Germinal center (tissue), 1 donor: ENCODE measurements at regions not wholly inside any gene's neighbourhood (a gene's known extent, or its start where the extent isn't known, plus 50 kb on each side); places are given as distances from the start of the nearest gene placed in this dataset.

ENCODE experiments used
- DNase-seq: peaks from one replicate; pipeline ENCODE4 v3.0.0; 2012; ENCODE audit warnings: mixed read lengths, low spot score

- no peak for DNase-seq
Measured at GRCh38 chr9:630817-631216, 210.7 kb upstream of the DMRT1 start.

DNA sequence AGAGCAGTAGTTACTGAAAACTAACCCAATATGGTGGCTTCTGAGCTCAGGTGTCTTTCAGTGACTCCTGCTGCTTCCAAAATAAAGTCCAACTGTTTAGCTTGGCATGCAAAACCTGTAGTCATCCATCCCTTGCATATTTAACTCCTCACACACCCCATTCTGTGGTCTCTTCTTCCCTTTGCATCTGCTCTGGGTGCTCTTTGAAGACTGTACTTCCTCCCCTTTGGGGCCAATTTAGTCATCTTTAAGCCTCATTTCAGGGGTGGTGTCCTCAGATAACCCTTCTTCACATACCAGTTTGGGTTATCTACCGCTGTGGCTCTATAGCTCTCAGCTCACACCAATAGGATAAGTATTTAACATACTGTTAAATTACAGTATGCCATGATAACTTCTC, 209.9 kb upstream of the DMRT1 start:
- no peak for DNase-seq

DNA sequence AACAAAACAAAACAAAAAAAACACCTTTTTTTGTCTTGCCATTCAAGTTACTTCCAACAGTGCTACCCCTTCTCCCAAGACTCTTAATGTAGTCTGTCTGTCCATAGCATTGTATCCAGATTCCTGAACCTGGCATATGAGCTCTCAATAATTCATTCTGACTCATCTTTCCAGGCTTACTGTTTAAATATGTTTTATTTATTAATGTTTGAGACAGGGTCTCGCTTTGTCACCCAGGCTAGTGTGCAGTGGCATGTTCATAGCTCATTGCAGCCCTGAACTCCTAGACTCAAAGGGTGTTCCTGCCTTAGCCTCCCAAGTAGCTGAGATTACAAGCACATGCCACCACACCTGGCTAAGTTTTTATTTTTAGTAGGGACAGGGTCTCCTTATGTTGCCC, 208.0 kb upstream of the DMRT1 start:
- no peak for DNase-seq

- no peak for DNase-seq
Measured at GRCh38 chr9:636931-637591, 204.4 kb upstream of the DMRT1 start.

GRCh38 chr9:638152-638551, 203.3 kb upstream of the DMRT1 start:
- no peak for DNase-seq

GRCh38 chr9:642014-642413, 199.5 kb upstream of the DMRT1 start:
- no peak for DNase-seq

DNA sequence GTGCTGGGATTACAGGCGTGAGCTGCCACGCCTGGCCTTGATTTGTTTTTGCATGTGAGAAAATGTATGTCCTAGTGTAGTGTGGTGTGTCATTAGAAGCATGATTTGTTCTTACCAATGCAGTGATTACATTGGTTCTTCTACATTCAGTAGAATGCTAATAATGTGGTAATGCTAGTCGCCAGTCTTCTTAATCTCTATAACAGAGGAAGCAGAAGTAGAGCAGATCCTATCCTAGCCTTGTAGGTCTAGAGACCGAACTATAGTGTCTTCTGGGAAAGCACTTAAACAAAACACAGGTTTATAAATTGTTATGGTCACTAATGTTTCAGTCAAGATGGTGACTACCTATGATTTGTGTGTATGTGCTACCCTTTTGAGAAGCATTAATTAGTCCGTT, 197.5 kb upstream of the DMRT1 start:
- DNase-seq: no peak

GRCh38 chr9:647522-647921, 194.0 kb upstream of the DMRT1 start:
- DNase-seq: no peak

DNA sequence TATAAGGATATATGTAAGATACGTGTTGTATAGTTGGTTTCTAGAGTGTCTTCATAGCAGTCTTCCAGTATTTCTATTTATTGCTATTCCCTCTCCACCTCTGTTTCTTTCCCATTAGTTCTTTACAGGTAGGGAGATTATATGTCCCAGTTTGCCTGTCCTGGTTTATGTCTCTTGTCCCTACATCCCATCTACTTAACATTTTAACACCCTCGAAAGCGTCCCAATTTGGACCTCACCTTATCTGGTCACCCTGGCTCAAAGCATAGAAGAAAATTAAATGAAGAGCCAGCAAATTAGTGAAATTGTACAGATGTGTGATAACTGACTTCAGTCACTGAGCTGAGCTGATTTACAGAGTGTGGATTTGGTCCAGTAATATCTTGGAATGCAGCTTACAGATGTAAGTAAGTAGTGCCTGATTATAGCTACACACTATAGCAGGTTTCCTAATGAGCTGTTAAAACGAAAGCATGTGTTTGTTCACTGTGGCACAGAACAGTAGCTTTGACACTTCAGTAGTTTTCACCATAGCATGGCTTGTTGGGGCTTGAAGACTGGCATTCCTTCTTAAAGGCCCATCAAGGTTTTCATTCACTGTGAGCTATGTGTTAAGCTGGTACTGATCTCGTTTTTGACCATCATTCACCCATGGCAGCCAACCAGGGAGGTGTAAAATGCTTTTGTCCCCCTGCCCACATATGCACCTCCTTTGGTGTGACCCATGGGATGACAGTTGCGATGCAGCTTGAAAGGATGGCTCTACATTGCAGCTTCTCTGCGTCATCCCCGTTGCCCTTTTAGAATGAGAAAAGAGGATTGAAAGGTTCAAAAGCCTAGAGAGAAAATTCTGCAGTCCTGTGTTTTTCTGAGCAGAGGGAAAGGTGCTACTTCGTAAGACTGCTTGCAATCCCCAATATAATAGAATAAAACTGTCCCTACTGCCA, 192.1 kb upstream of the DMRT1 start:
- DNase-seq: no peak

GRCh38 chr9:650362-650761, 191.1 kb upstream of the DMRT1 start:
- DNase-seq: peak; percentile 31

DNA sequence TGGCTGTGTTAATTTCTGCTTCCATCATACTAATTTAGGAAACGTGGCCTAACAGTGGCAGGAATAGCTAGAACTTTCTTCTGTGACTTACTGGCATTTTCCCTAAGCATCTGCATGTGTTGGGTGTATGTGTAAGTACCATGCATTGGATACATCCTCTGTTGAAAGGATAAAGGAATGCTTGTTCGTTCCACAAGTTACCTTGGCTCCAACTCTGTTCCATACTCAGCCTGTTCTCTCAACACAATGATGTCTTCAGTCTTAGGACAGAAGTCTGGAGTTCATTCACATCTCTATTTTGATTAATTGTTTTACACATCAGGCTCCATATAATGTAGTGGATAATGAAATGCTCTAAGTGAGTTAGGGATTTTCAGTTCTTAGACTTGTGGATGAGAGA, 190.1 kb upstream of the DMRT1 start:
- no peak for DNase-seq

DNA sequence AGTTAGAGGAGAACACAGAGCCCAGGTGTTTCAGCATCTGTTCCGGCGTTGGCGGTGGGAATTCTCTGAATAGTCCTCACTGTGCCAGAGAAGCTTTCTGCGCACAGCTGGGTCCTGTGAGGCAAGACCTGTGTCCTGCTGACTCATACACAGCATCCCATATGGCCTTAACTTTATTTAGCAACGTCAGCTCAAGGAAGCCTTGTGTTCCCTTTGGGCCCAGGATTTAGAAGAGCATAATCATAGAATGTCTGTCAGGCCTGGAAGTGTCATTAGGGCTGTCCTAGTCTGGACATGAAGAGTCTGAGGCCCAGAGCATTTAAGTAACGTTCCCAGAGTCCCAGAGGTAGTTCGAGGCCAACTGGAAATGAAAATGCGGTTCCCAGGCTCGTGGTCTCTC, 188.6 kb upstream of the DMRT1 start:
- no peak for DNase-seq

DNA sequence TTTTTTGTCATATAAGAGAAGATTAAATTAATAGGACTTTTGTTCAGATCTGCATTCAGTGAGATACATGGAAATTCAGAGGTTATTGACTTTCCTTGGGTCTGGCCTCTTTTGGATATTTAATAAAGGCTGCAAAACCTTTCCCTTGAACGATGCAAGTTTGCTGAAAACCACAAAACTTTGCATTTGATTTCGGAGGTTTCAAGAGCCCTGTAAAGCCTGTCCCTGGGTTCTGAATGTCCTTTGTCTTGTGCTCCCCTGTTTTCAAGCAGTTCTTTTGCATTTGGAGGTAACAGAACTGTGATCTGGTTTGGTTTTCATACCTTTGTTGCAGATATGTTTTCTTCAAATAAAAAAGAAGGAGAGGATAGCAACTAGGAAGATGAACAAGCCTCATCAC, 188.1 kb upstream of the DMRT1 start:
- no peak for DNase-seq

DNA sequence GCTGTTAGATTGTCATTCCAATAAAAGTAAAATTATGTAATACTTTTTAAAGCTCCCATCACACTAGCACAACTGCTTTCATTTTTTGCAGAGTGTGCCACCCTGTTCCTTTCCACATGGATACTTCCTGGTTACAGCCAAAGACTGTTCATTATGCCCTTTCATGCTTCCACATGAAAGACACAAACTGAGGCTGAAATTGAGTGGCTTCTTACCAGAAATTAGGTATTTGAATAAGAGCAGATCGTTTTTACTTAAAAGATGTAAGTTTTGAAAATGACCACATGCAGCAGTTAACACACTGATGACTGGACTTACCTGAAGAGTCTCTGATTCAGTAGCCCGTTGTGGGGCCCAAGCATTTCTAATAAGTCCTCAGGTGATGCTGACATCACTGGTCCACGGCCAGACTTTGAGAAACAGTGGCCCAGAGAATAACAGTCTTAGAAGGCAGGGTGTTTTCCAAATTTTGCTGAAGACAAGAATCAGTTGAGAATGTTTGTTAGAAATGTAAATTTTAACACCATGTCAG, 187.6 kb upstream of the DMRT1 start:
- no peak for DNase-seq

GRCh38 chr9:655875-656274, 185.6 kb upstream of the DMRT1 start:
- no peak for DNase-seq

- peak; percentile 28 for DNase-seq
Measured at GRCh38 chr9:656926-657568, 184.4 kb upstream of the DMRT1 start.

DNA sequence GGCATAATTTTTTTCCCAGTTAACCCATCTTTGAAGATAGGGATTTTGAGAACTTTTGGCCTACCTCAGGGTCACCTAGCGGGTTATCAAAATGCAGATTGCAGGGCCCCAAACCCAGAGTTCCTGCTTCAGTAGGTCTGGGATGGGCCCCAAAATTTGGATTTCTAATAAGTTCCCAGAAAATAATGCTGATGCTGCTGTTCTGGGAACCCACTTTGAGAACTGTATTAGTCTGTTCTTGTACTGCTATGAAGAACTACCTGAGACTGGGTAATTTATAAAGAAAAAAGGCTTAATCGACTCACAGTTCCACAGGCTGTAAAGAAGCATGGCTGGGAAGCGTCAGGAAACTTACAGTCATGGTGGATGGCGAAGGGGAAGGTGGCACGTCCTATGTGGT, 182.2 kb upstream of the DMRT1 start:
- DNase-seq: no peak

DNA sequence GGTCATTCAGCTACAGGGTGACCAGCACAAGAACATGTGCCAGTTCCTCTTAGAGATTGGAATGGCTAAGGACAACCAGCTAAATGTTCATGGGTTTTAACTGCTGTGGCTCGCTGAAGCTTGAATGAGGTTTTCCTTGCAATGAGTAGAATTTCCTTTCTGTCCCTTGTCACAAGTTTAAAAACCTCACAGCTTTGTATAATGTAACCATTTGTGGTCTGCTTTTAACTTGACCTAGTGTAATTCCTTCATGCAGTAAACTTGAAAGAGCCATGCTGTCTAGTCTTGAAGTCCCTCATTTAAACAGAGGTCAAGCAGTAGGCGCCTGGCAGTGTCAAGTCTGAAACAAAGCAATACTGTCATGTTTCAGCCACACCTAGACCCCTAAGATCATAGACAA, 181.3 kb upstream of the DMRT1 start:
- DNase-seq: no peak

DNA sequence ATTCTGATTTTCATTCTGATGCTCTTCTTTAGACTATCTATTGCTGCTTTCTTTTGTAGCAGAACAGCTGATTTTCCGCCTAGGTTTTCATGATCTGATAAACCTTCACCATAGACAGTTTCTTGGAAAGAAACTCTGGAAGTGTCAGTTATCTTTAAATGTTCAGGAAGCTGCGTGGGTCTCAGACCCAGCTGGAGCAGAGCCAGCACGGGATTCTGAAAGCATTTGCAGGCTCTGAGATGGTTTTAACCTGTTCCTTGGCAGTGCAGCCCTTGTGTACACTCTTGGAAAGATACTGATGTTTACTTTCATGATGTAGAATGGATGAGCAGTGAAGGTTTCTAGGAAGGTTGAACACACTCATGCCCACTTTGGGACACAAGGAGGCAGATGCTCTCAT, 178.0 kb upstream of the DMRT1 start:
- no peak for DNase-seq

- no peak for DNase-seq
Measured at GRCh38 chr9:665296-665695, 176.2 kb upstream of the DMRT1 start.

DNA sequence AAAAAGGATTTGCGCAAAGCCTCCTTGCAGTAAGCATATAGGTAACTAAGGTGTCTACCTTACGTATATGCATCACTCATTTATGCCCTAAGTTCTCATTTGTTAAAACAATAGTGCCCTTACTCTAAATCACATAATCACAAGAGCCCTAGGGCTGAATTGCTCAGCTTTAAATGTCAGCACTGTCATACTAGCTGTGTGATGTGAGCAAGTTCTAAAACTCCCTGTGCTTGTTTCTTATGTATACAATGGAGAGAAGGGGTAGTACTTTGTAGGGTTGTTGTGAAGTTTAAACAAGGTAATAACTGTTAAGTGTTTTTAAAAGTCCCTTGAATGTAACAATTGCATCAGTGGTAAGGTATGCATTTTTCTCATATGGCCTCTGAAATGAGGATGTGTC, 169.5 kb upstream of the DMRT1 start:
- no peak for DNase-seq

DNA sequence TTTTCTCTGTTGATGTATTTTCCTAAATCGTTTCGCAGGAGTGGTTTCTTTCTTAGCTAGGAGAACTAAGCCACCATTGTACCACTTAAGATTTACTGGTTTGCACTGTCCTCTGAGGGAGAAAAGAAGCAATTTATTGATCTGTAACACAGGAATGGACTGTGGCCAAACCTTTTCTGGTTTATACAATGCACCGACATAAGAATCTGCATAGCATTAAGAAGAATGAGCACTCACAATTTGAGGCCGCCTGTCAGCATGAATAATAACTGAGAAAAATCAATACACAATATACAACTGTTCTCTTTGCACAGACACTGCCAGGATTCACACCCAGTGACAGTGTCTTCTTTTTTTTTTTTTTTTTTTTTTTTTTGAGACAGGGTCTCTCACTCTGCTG, 168.6 kb upstream of the DMRT1 start:
- no peak for DNase-seq
